NOMO-1 treated with dmso at 0.1 percent for 144 hours (cell line): ENCODE measurements at regions not wholly inside any gene's neighbourhood (a gene's known extent, or its start where the extent isn't known, plus 50 kb on each side); places are given as distances from the start of the nearest gene placed in this dataset.

Source experiments
- DNase-seq: peaks from one replicate; lab custom pipeline; 2025; ENCODE audit not compliant: unreplicated experiment; lab: John Stamatoyannopoulos, UW

- DNase-seq = no peak
Observed at GRCh38 chr12:127438512-127439244, 828.3 kb upstream of the TMEM132C start.

GRCh38 chr12:127445581-127446139, 821.3 kb upstream of the TMEM132C start:
- DNase-seq = no peak

GRCh38 chr12:127448906-127449305, 818.1 kb upstream of the TMEM132C start:
- no peak for DNase-seq

GRCh38 chr12:127450826-127451225, 816.1 kb upstream of the TMEM132C start:
- no peak for DNase-seq

- no peak for DNase-seq
Observed at GRCh38 chr12:127455347-127456265, 811.4 kb upstream of the TMEM132C start.

GRCh38 chr12:127457726-127458125, 809.2 kb upstream of the TMEM132C start:
- no peak for DNase-seq

GRCh38 chr12:127459166-127459565, 807.8 kb upstream of the TMEM132C start:
- DNase-seq = no peak

- no peak for DNase-seq
Observed at GRCh38 chr12:127459687-127460086, 807.3 kb upstream of the TMEM132C start.

- DNase-seq = no peak
Observed at GRCh38 chr12:127463237-127463636, 803.7 kb upstream of the TMEM132C start.

GRCh38 chr12:127469331-127469730, 797.6 kb upstream of the TMEM132C start:
- DNase-seq = no peak

- DNase-seq = no peak
Observed at GRCh38 chr12:127473766-127474165, 793.2 kb upstream of the TMEM132C start.

- no peak for DNase-seq
Observed at GRCh38 chr12:127479256-127479655, 787.7 kb upstream of the TMEM132C start.

- no peak for DNase-seq
Observed at GRCh38 chr12:127480775-127481314, 786.1 kb upstream of the TMEM132C start.

GRCh38 chr12:127482950-127483349, 784.0 kb upstream of the TMEM132C start:
- DNase-seq = no peak

- no peak for DNase-seq
Observed at GRCh38 chr12:127485528-127485927, 781.4 kb upstream of the TMEM132C start.

GRCh38 chr12:127487031-127487430, 779.9 kb upstream of the TMEM132C start:
- no peak for DNase-seq

- DNase-seq = no peak
Observed at GRCh38 chr12:127489061-127489460, 777.9 kb upstream of the TMEM132C start.

- DNase-seq = no peak
Observed at GRCh38 chr12:127494961-127495915, 771.7 kb upstream of the TMEM132C start.

GRCh38 chr12:127496255-127496654, 770.7 kb upstream of the TMEM132C start:
- no peak for DNase-seq

GRCh38 chr12:127500512-127501035, 766.4 kb upstream of the TMEM132C start:
- no peak for DNase-seq
